Panc1 (cell line): ENCODE measurements at regions not wholly inside any gene's neighbourhood (a gene's known extent, or its start where the extent isn't known, plus 50 kb on each side); places are given as distances from the start of the nearest gene placed in this dataset.

Experiments
- ATAC-seq: fragments of 200-7000 bp; cut with Tn5 transposase; 2 replicates; pipeline ENCODE4 v1.9.1; 2020; ENCODE audit warnings: mild to moderate bottlenecking, moderate library complexity
- BruUV-seq: library from RNA; stranded (reverse); fragments of 400-500 nt; replicated peaks from 2 replicates; lab custom pipeline; 2021; lab: Mats Ljungman, UMichigan
- CTCF ChIA-PET: fragments of 300-600 bp; sonication (Branson Sonifier 250); formaldehyde crosslinking; loops from one replicate; lab custom pipeline; 2022; ENCODE audit warnings: antibody characterized with exemption; lab: Charles Lee
- POLR2A ChIA-PET: fragments of 300-600 bp; sonication (Branson Sonifier 250); formaldehyde crosslinking; loops from one replicate; lab custom pipeline; 2022; ENCODE audit warnings: antibody characterized with exemption; lab: Charles Lee
- DNase-seq: peaks from one replicate; pipeline ENCODE4 v3.0.0-alpha.2; 2010; ENCODE audit warnings: low read depth, low spot score
- H3K27ac ChIP-seq: 2 replicates; pipeline ENCODE4 v1.5.1; 2011; ENCODE audit warnings: mild to moderate bottlenecking, low read length, inconsistent platforms
- H3K27me3 ChIP-seq: fragments of 200-500 bp; sonication (Bioruptor generic); 2 replicates; pipeline ENCODE4 v1.6.0; 2014; ENCODE audit warnings: low read length, inconsistent platforms; ENCODE audit not compliant: control insufficient read depth, insufficient read depth
- H3K36me3 ChIP-seq: fragments of 200-500 bp; sonication (Bioruptor generic); 2 replicates; pipeline ENCODE4 v1.5.1; 2014; ENCODE audit warnings: inconsistent platforms, mild to moderate bottlenecking, low read length, moderate library complexity; ENCODE audit not compliant: control insufficient read depth, insufficient read depth
- H3K4me1 ChIP-seq: 2 replicates; pipeline ENCODE4 v1.5.1; 2011; ENCODE audit warnings: inconsistent platforms, mild to moderate bottlenecking, low read length, moderate library complexity; ENCODE audit not compliant: control insufficient read depth, insufficient read depth
- H3K4me3 ChIP-seq, 2 experiments: 2 replicates each; pipeline ENCODE4 v1.5.1; 2011 to 2012; ENCODE audit warnings: low read depth in 2 of 2, low read length in 2 of 2, mild to moderate bottlenecking in 2 of 2, inconsistent platforms in 1 of 2, moderate library complexity in 1 of 2
- H3K9me3 ChIP-seq: fragments of 200-500 bp; sonication (Bioruptor generic); 2 replicates; pipeline ENCODE4 v1.5.1; 2014; ENCODE audit warnings: low read depth, mild to moderate bottlenecking, inconsistent platforms, low read length, moderate library complexity; ENCODE audit not compliant: control insufficient read depth, insufficient read depth
- CTCF ChIP-seq: fragments of 450-650 bp; IDR thresholded peaks from 2 replicates; pipeline ENCODE4 v1.5.1; 2017; ENCODE audit warnings: mild to moderate bottlenecking
- POLR2AphosphoS5 ChIP-seq: IDR thresholded peaks from 2 replicates; pipeline ENCODE4 v1.6.1; 2012; ENCODE audit warnings: mild to moderate bottlenecking, low read depth, low read length, moderate library complexity
- REST ChIP-seq, 2 experiments: IDR thresholded peaks; 2 replicates each; pipeline ENCODE4 v1.6.1; 2011 to 2012; ENCODE audit warnings: low read depth in 2 of 2, control low read depth in 1 of 2, low read length in 1 of 2, mild to moderate bottlenecking in 1 of 2, moderate library complexity in 1 of 2; ENCODE audit not compliant: insufficient read depth in 1 of 2
- SIN3A ChIP-seq: IDR thresholded peaks from 2 replicates; pipeline ENCODE4 v1.6.1; 2012; ENCODE audit warnings: low read depth, mild to moderate bottlenecking, low read length, moderate library complexity, borderline replicate concordance; ENCODE audit not compliant: insufficient read depth
- TCF7L2 ChIP-seq: IDR thresholded peaks from 2 replicates; pipeline ENCODE4 v1.6.1; 2011; ENCODE audit warnings: mild to moderate bottlenecking, low read depth, low read length, inconsistent platforms
- in situ Hi-C: cut with HindIII; loops from 2 replicates; pipeline ENCODE4 v1.10.0; 2016; ENCODE audit warnings: low sequenced_read_pairs, low pct_unique_long_range_greater_than_20kb
- intact Hi-C: fragments of 100-400 bp; cut with micrococcal nuclease; formaldehyde crosslinking; loops from one replicate; pipeline ENCODE4 v1.10.0; 2022; ENCODE audit not compliant: unreplicated experiment

DNA sequence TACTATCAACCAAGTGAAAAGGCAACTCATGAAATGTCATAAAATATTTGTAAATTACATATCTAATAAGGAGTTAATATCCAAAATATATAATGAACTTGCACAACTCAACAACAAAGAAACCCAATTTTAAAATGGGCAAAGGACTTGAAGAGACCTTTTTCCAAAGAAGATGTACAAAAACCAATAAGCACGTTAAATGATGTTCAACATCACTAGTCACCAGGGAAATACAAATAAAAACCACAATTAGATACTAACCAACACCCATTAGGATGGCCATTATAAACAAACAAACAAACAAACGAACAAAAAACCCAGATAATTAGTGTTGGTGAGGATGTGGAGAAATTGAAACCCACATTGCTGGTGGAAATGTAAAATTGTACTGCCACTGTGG lies 92.3 kb upstream of the ARID2 start:
- intact Hi-C loops, result no loop called here
- in situ Hi-C loops, result no loop called here
- Histone ChIP-seq H3K9me3 (no peaks in the 10 kb centered on the region), H3K4me1 (no peaks in the 10 kb centered on the region), H3K36me3 (no peaks in the 10 kb centered on the region), H3K4me3 (no peak overlapping the region), H3K27ac (no peak overlapping the region), H3K27me3 (no peaks in the 10 kb centered on the region)
- no TSS peak for BruUV-seq
- CTCF ChIA-PET, result no interaction called here
- ATAC-seq (no peak), DNase-seq (no peak)
- TF ChIP-seq POLR2AphosphoS5 (no peak), TCF7L2 (no peak), SIN3A (no peak), REST (IDR thresholded peaks at IDR 0.05; ENCODE audit: insufficient read depth in 1 of 2, low read depth in 2 of 2, low read length in 1 of 2) (no peak), CTCF (no peak)
- POLR2A ChIA-PET, result no interaction called here

- ATAC-seq (no peak), DNase-seq (no peak)
- ChIA-PET POLR2A (no interaction called here), CTCF (no interaction called here)
- Histone ChIP-seq H3K27me3 (no peaks in the 10 kb centered on the region), H3K9me3 (no peaks in the 10 kb centered on the region), H3K4me3 (no peak overlapping the region), H3K4me1 (no peaks in the 10 kb centered on the region), H3K27ac (no peak overlapping the region), H3K36me3 (no peaks in the 10 kb centered on the region)
- intact Hi-C loops (no loop called here), in situ Hi-C loops (no loop called here)
- TF ChIP-seq POLR2AphosphoS5 (no peak), REST (IDR thresholded peaks at IDR 0.05; ENCODE audit: insufficient read depth in 1 of 2, low read depth in 2 of 2, low read length in 1 of 2) (no peak), CTCF (no peak), SIN3A (no peak), TCF7L2 (no peak)
- BruUV-seq, result no TSS peak
These were observed 91.8 kb upstream of the ARID2 start for GRCh38 chr12:45637706-45638105.
